ENCODE measurements at regions not wholly inside any gene's neighbourhood (a gene's known extent, or its start where the extent isn't known, plus 50 kb on each side); places are given as distances from the start of the nearest gene placed in this dataset.

GRCh38 chr6:108751851-108752732, 96.1 kb upstream of the ARMC2 start:
- DNase-seq (ENCODE audit: extremely low read depth, low read depth, low spot score) = no peak

- DNase-seq (ENCODE audit: extremely low read depth, low read depth, low spot score) = no peak
Observed at GRCh38 chr6:108752733-108753590, 95.3 kb upstream of the ARMC2 start.

GRCh38 chr6:108755257-108756240, 92.7 kb upstream of the ARMC2 start:
- DNase-seq (ENCODE audit: extremely low read depth, low read depth, low spot score) = no peak

GRCh38 chr6:108757357-108757756, 90.9 kb upstream of the ARMC2 start:
- DNase-seq (ENCODE audit: extremely low read depth, low read depth, low spot score) = no peak

GRCh38 chr6:108758884-108759283, 89.3 kb upstream of the ARMC2 start:
- no peak for DNase-seq (ENCODE audit: extremely low read depth, low read depth, low spot score)

GRCh38 chr6:108760126-108761050, 87.8 kb upstream of the ARMC2 start:
- DNase-seq (ENCODE audit: extremely low read depth, low read depth, low spot score) = no peak

- DNase-seq (ENCODE audit: extremely low read depth, low read depth, low spot score) = no peak
Observed at GRCh38 chr6:108762394-108762793, 85.8 kb upstream of the ARMC2 start.

GRCh38 chr6:108763931-108764579, 84.2 kb upstream of the ARMC2 start:
- DNase-seq (ENCODE audit: extremely low read depth, low read depth, low spot score) = no peak

GRCh38 chr6:108764580-108764950, 83.7 kb upstream of the ARMC2 start:
- no peak for DNase-seq (ENCODE audit: extremely low read depth, low read depth, low spot score)

GRCh38 chr6:108765495-108765894, 82.7 kb upstream of the ARMC2 start:
- DNase-seq (ENCODE audit: extremely low read depth, low read depth, low spot score) = no peak

GRCh38 chr6:108766419-108766818, 81.8 kb upstream of the ARMC2 start:
- no peak for DNase-seq (ENCODE audit: extremely low read depth, low read depth, low spot score)

GRCh38 chr6:108766886-108767285, 81.3 kb upstream of the ARMC2 start:
- no peak for DNase-seq (ENCODE audit: extremely low read depth, low read depth, low spot score)

- no peak for DNase-seq (ENCODE audit: extremely low read depth, low read depth, low spot score)
Observed at GRCh38 chr6:108767418-108768165, 80.6 kb upstream of the ARMC2 start.

GRCh38 chr6:108768166-108768555, 80.1 kb upstream of the ARMC2 start:
- DNase-seq (ENCODE audit: extremely low read depth, low read depth, low spot score) = no peak

GRCh38 chr6:108768792-108769524, 79.3 kb upstream of the ARMC2 start:
- no peak for DNase-seq (ENCODE audit: extremely low read depth, low read depth, low spot score)

GRCh38 chr6:108771421-108771820, 76.8 kb upstream of the ARMC2 start:
- no peak for DNase-seq (ENCODE audit: extremely low read depth, low read depth, low spot score)

- no peak for DNase-seq (ENCODE audit: extremely low read depth, low read depth, low spot score)
Observed at GRCh38 chr6:108774555-108774954, 73.7 kb upstream of the ARMC2 start.

GRCh38 chr6:108777536-108777935, 70.7 kb upstream of the ARMC2 start:
- no peak for DNase-seq (ENCODE audit: extremely low read depth, low read depth, low spot score)
